HG03460 (cell line): ENCODE measurements at regions not wholly inside any gene's neighbourhood (a gene's known extent, or its start where the extent isn't known, plus 50 kb on each side); places are given as distances from the start of the nearest gene placed in this dataset.
"Not testable (repeated sequence)": the region's sequence is repeated elsewhere in the genome, so short reads cannot be mapped to it uniquely, and the experiment has no call there.

Experiments
- ATAC-seq: cut with Tn5 transposase; IDR thresholded peaks from one replicate; pipeline ENCODE4 v1.9.1; 2021; ENCODE audit not compliant: unreplicated experiment

- ATAC-seq: no peak
These were observed 367.7 kb downstream of the PRELID2 start for GRCh38 chr5:145467446-145467845.

GRCh38 chr5:145466533-145466932 is 368.6 kb downstream of the PRELID2 start:
- no peak for ATAC-seq

- ATAC-seq: no peak
These were observed 369.5 kb downstream of the PRELID2 start for GRCh38 chr5:145465474-145466263.

GRCh38 chr5:145464171-145464570 is 371.0 kb downstream of the PRELID2 start:
- ATAC-seq: no peak

- no peak for ATAC-seq
These were observed 371.5 kb downstream of the PRELID2 start for GRCh38 chr5:145463634-145464033.

- ATAC-seq: no peak
These were observed 372.6 kb downstream of the PRELID2 start for GRCh38 chr5:145462525-145462924.

- ATAC-seq: no peak
These were observed 384.8 kb downstream of the PRELID2 start for GRCh38 chr5:145450286-145450885.

GRCh38 chr5:145449794-145450193 is 385.3 kb downstream of the PRELID2 start:
- ATAC-seq: no peak

GRCh38 chr5:145446875-145447274 is 388.3 kb downstream of the PRELID2 start:
- not testable (repeated sequence) for ATAC-seq

GRCh38 chr5:145446412-145446811 is 388.7 kb downstream of the PRELID2 start:
- ATAC-seq: no peak

- ATAC-seq: no peak
These were observed 390.1 kb downstream of the PRELID2 start for GRCh38 chr5:145445027-145445426.

- ATAC-seq: no peak
These were observed 391.2 kb downstream of the PRELID2 start for GRCh38 chr5:145443964-145444363.

- no peak for ATAC-seq
These were observed 391.8 kb downstream of the PRELID2 start for GRCh38 chr5:145443366-145443765.

- ATAC-seq: not testable (repeated sequence)
These were observed 392.5 kb downstream of the PRELID2 start for GRCh38 chr5:145442661-145443060.

GRCh38 chr5:145441228-145441627 is 393.9 kb downstream of the PRELID2 start:
- no peak for ATAC-seq

GRCh38 chr5:145437627-145438026 is 397.5 kb downstream of the PRELID2 start:
- ATAC-seq: no peak

- ATAC-seq: no peak
These were observed 402.1 kb downstream of the PRELID2 start for GRCh38 chr5:145433077-145433476.

GRCh38 chr5:145429170-145429569 is 406.0 kb downstream of the PRELID2 start:
- no peak for ATAC-seq

GRCh38 chr5:145408048-145408341 is 427.1 kb downstream of the PRELID2 start:
- ATAC-seq: peak; percentile 48

- peak; percentile 65 for ATAC-seq
These were observed 427.7 kb downstream of the PRELID2 start for GRCh38 chr5:145407300-145408047.

- no peak for ATAC-seq
These were observed 431.1 kb downstream of the PRELID2 start for GRCh38 chr5:145403992-145404391.

- no peak for ATAC-seq
These were observed 438.3 kb downstream of the PRELID2 start for GRCh38 chr5:145396888-145397287.
